ENCODE measurements at regions not wholly inside any gene's neighbourhood (a gene's known extent, or its start where the extent isn't known, plus 50 kb on each side); places are given as distances from the start of the nearest gene placed in this dataset.

GRCh38 chr21:32962268-32962667 is 63.5 kb upstream of the OLIG2 start:
- TF ChIP-seq, protein P1, sequence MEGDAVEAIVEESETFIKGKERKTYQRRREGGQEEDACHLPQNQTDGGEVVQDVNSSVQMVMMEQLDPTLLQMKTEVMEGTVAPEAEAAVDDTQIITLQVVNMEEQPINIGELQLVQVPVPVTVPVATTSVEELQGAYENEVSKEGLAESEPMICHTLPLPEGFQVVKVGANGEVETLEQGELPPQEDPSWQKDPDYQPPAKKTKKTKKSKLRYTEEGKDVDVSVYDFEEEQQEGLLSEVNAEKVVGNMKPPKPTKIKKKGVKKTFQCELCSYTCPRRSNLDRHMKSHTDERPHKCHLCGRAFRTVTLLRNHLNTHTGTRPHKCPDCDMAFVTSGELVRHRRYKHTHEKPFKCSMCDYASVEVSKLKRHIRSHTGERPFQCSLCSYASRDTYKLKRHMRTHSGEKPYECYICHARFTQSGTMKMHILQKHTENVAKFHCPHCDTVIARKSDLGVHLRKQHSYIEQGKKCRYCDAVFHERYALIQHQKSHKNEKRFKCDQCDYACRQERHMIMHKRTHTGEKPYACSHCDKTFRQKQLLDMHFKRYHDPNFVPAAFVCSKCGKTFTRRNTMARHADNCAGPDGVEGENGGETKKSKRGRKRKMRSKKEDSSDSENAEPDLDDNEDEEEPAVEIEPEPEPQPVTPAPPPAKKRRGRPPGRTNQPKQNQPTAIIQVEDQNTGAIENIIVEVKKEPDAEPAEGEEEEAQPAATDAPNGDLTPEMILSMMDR (IDR thresholded peaks at IDR 0.05 in 8 of 11, conservative IDR thresholded peaks at IDR 0.05 in 3 of 11) = no peak
- no peak for TF ChIP-seq POLR2AphosphoS5 (IDR thresholded peaks at IDR 0.05)

Measured in spleen (tissue), 7 donors.